Superior temporal gyrus (tissue), 1 donor: ENCODE measurements at regions not wholly inside any gene's neighbourhood (a gene's known extent, or its start where the extent isn't known, plus 50 kb on each side); places are given as distances from the start of the nearest gene placed in this dataset.

Experiments used
- DNase-seq: peaks from one replicate; pipeline ENCODE4 v3.0.0-alpha.2; 2016; ENCODE audit errors: extremely low spot score

GRCh38 chr15:58235961-58236360, 97.8 kb downstream of the AQP9 start:
- DNase-seq, result no peak

- DNase-seq, result no peak
These were observed 102.2 kb downstream of the AQP9 start for GRCh38 chr15:58240191-58240932.

GRCh38 chr15:58241872-58242271, 103.7 kb downstream of the AQP9 start:
- DNase-seq, result no peak

- no peak for DNase-seq
These were observed 104.9 kb downstream of the AQP9 start for GRCh38 chr15:58243070-58243469.

GRCh38 chr15:58244536-58244935, 106.4 kb downstream of the AQP9 start:
- DNase-seq, result no peak

- no peak for DNase-seq
These were observed 107.9 kb downstream of the AQP9 start for GRCh38 chr15:58246041-58246440.

- DNase-seq, result no peak
These were observed 110.0 kb downstream of the AQP9 start for GRCh38 chr15:58247855-58248842.

GRCh38 chr15:58249646-58250312, 111.6 kb downstream of the AQP9 start:
- no peak for DNase-seq

GRCh38 chr15:58252586-58253323, 114.6 kb downstream of the AQP9 start:
- no peak for DNase-seq

- no peak for DNase-seq
These were observed 119.7 kb downstream of the AQP9 start for GRCh38 chr15:58257776-58258325.

- no peak for DNase-seq
These were observed 120.5 kb downstream of the AQP9 start for GRCh38 chr15:58258501-58259292.

- no peak for DNase-seq
These were observed 122.1 kb downstream of the AQP9 start for GRCh38 chr15:58260205-58260724.

GRCh38 chr15:58260725-58261267, 122.6 kb downstream of the AQP9 start:
- DNase-seq, result no peak

GRCh38 chr15:58261368-58261767, 123.2 kb downstream of the AQP9 start:
- no peak for DNase-seq

GRCh38 chr15:58264053-58264971, 126.1 kb downstream of the AQP9 start:
- no peak for DNase-seq

GRCh38 chr15:58267051-58267450, 128.9 kb downstream of the AQP9 start:
- DNase-seq, result no peak

- no peak for DNase-seq
These were observed 130.6 kb downstream of the AQP9 start for GRCh38 chr15:58268746-58269267.
